Nephron progenitor cell (in vitro differentiated cells): ENCODE measurements at regions not wholly inside any gene's neighbourhood (a gene's known extent, or its start where the extent isn't known, plus 50 kb on each side); places are given as distances from the start of the nearest gene placed in this dataset.
"Not testable (repeated sequence)": the region's sequence is repeated elsewhere in the genome, so short reads cannot be mapped to it uniquely, and the experiment has no call there.

ENCODE experiments used
- DNase-seq: peaks from one replicate; pipeline ENCODE4 v3.0.0; 2021
- H3K27ac Mint-ChIP-seq: 2 replicates; pipeline ENCODE4 v1.8.0; 2021; ENCODE audit warnings: mild to moderate bottlenecking, moderate library complexity, mixed read lengths
- H3K27me3 Mint-ChIP-seq: 2 replicates; pipeline ENCODE4 v1.8.0; 2021; ENCODE audit warnings: mild to moderate bottlenecking, low read depth, mixed read lengths; ENCODE audit not compliant: poor library complexity
- H3K36me3 Mint-ChIP-seq: 2 replicates; pipeline ENCODE4 v1.8.0; 2021; ENCODE audit warnings: low read depth, mixed read lengths
- H3K4me1 Mint-ChIP-seq: 2 replicates; pipeline ENCODE4 v1.8.0; 2021; ENCODE audit warnings: mixed read lengths
- H3K4me3 Mint-ChIP-seq: 2 replicates; pipeline ENCODE4 v1.8.0; 2021; ENCODE audit warnings: mild to moderate bottlenecking, moderate library complexity, mixed read lengths
- H3K9me3 Mint-ChIP-seq: 2 replicates; pipeline ENCODE4 v1.8.0; 2021; ENCODE audit warnings: mild to moderate bottlenecking, moderate library complexity, mixed read lengths
- CTCF ChIP-seq: fragments of 200-600 bp; sonication (generic); IDR thresholded peaks from 2 replicates; pipeline ENCODE4 v1.5.0; 2021; ENCODE audit warnings: antibody characterized with exemption

GRCh38 chr5:57002959-57003485 is 51.1 kb upstream of the MIER3 start:
- Mint-ChIP-seq H3K27me3 (peaks cover 13% of the 10 kb centered on the region), H3K27ac (peak overlapping the region; percentile 2), H3K4me3 (no peak overlapping the region), H3K4me1 (no peaks in the 10 kb centered on the region), H3K9me3 (peaks cover 6% of the 10 kb centered on the region), H3K36me3 (no peaks in the 10 kb centered on the region)
- no peak for DNase-seq
- no peak for TF ChIP-seq CTCF

- H3K4me1 Mint-ChIP-seq, H3K9me3 Mint-ChIP-seq, H3K36me3 Mint-ChIP-seq, H3K4me3 Mint-ChIP-seq, DNase-seq: not testable (repeated sequence)
- Mint-ChIP-seq H3K27me3 (peaks cover 13% of the 10 kb centered on the region), H3K27ac (peak overlapping the region; percentile 2)
These were observed 51.6 kb upstream of the MIER3 start for GRCh38 chr5:57003566-57003965.

- TF ChIP-seq CTCF = no peak
- Mint-ChIP-seq H3K9me3 (peaks cover 3% of the 10 kb centered on the region), H3K27ac (no peak overlapping the region), H3K36me3 (no peaks in the 10 kb centered on the region), H3K27me3 (peaks cover 12% of the 10 kb centered on the region), H3K4me1 (peaks cover 3% of the 10 kb centered on the region), H3K4me3 (no peak overlapping the region)
- no peak for DNase-seq
These were observed 52.9 kb upstream of the MIER3 start for GRCh38 chr5:57004800-57005199.

GRCh38 chr5:57007344-57007743 is 55.4 kb upstream of the MIER3 start:
- TF ChIP-seq CTCF = no peak
- DNase-seq = no peak
- H3K4me1 Mint-ChIP-seq = peaks cover 6% of the 10 kb centered on the region
- H3K9me3 Mint-ChIP-seq = peaks cover 3% of the 10 kb centered on the region
- H3K27me3 Mint-ChIP-seq = peaks cover 8% of the 10 kb centered on the region
- no peak overlapping the region for H3K4me3 Mint-ChIP-seq
- no peaks in the 10 kb centered on the region for H3K36me3 Mint-ChIP-seq
- H3K27ac Mint-ChIP-seq = no peak overlapping the region

GRCh38 chr5:57009811-57010210 is 57.9 kb upstream of the MIER3 start:
- DNase-seq = peak; percentile 17
- Mint-ChIP-seq H3K36me3 (no peaks in the 10 kb centered on the region), H3K4me3 (no peak overlapping the region), H3K9me3 (peaks cover 3% of the 10 kb centered on the region), H3K4me1 (peaks cover 11% of the 10 kb centered on the region), H3K27ac (no peak overlapping the region), H3K27me3 (peaks cover 5% of the 10 kb centered on the region)
- no peak for TF ChIP-seq CTCF

- Mint-ChIP-seq H3K4me1 (peaks cover 11% of the 10 kb centered on the region), H3K36me3 (no peaks in the 10 kb centered on the region), H3K4me3 (no peak overlapping the region), H3K9me3 (peaks cover 3% of the 10 kb centered on the region), H3K27ac (no peak overlapping the region), H3K27me3 (peaks cover 5% of the 10 kb centered on the region)
- DNase-seq = no peak
- TF ChIP-seq CTCF = no peak
These were observed 58.9 kb upstream of the MIER3 start for GRCh38 chr5:57010786-57011185.
